Panc1 (cell line): ENCODE measurements at regions not wholly inside any gene's neighbourhood (a gene's known extent, or its start where the extent isn't known, plus 50 kb on each side); places are given as distances from the start of the nearest gene placed in this dataset.

Experiments used
- ATAC-seq: fragments of 200-7000 bp; cut with Tn5 transposase; 2 replicates; pipeline ENCODE4 v1.9.1; 2020; ENCODE audit warnings: mild to moderate bottlenecking, moderate library complexity
- BruUV-seq: library from RNA; stranded (reverse); fragments of 400-500 nt; replicated peaks from 2 replicates; lab custom pipeline; 2021; lab: Mats Ljungman, UMichigan
- CTCF ChIA-PET: fragments of 300-600 bp; sonication (Branson Sonifier 250); formaldehyde crosslinking; loops from one replicate; lab custom pipeline; 2022; ENCODE audit warnings: antibody characterized with exemption; lab: Charles Lee
- POLR2A ChIA-PET: fragments of 300-600 bp; sonication (Branson Sonifier 250); formaldehyde crosslinking; loops from one replicate; lab custom pipeline; 2022; ENCODE audit warnings: antibody characterized with exemption; lab: Charles Lee
- DNase-seq: peaks from one replicate; pipeline ENCODE4 v3.0.0-alpha.2; 2010; ENCODE audit warnings: low read depth, low spot score
- H3K27ac ChIP-seq: 2 replicates; pipeline ENCODE4 v1.5.1; 2011; ENCODE audit warnings: mild to moderate bottlenecking, low read length, inconsistent platforms
- H3K27me3 ChIP-seq: fragments of 200-500 bp; sonication (Bioruptor generic); 2 replicates; pipeline ENCODE4 v1.6.0; 2014; ENCODE audit warnings: low read length, inconsistent platforms; ENCODE audit not compliant: control insufficient read depth, insufficient read depth
- H3K36me3 ChIP-seq: fragments of 200-500 bp; sonication (Bioruptor generic); 2 replicates; pipeline ENCODE4 v1.5.1; 2014; ENCODE audit warnings: inconsistent platforms, mild to moderate bottlenecking, low read length, moderate library complexity; ENCODE audit not compliant: control insufficient read depth, insufficient read depth
- H3K4me1 ChIP-seq: 2 replicates; pipeline ENCODE4 v1.5.1; 2011; ENCODE audit warnings: inconsistent platforms, mild to moderate bottlenecking, low read length, moderate library complexity; ENCODE audit not compliant: control insufficient read depth, insufficient read depth
- H3K4me3 ChIP-seq, 2 experiments: 2 replicates each; pipeline ENCODE4 v1.5.1; 2011 to 2012; ENCODE audit warnings: low read depth in 2 of 2, low read length in 2 of 2, mild to moderate bottlenecking in 2 of 2, inconsistent platforms in 1 of 2, moderate library complexity in 1 of 2
- H3K9me3 ChIP-seq: fragments of 200-500 bp; sonication (Bioruptor generic); 2 replicates; pipeline ENCODE4 v1.5.1; 2014; ENCODE audit warnings: low read depth, mild to moderate bottlenecking, inconsistent platforms, low read length, moderate library complexity; ENCODE audit not compliant: control insufficient read depth, insufficient read depth
- CTCF ChIP-seq: fragments of 450-650 bp; IDR thresholded peaks from 2 replicates; pipeline ENCODE4 v1.5.1; 2017; ENCODE audit warnings: mild to moderate bottlenecking
- POLR2AphosphoS5 ChIP-seq: IDR thresholded peaks from 2 replicates; pipeline ENCODE4 v1.6.1; 2012; ENCODE audit warnings: mild to moderate bottlenecking, low read depth, low read length, moderate library complexity
- SIN3A ChIP-seq: IDR thresholded peaks from 2 replicates; pipeline ENCODE4 v1.6.1; 2012; ENCODE audit warnings: low read depth, mild to moderate bottlenecking, low read length, moderate library complexity, borderline replicate concordance; ENCODE audit not compliant: insufficient read depth
- TCF7L2 ChIP-seq: IDR thresholded peaks from 2 replicates; pipeline ENCODE4 v1.6.1; 2011; ENCODE audit warnings: mild to moderate bottlenecking, low read depth, low read length, inconsistent platforms
- in situ Hi-C: cut with HindIII; loops from 2 replicates; pipeline ENCODE4 v1.10.0; 2016; ENCODE audit warnings: low sequenced_read_pairs, low pct_unique_long_range_greater_than_20kb
- intact Hi-C: fragments of 100-400 bp; cut with micrococcal nuclease; formaldehyde crosslinking; loops from one replicate; pipeline ENCODE4 v1.10.0; 2022; ENCODE audit not compliant: unreplicated experiment
- TF ChIP-seq, protein P1 (sequence below), 2 experiments: IDR thresholded peaks; 2 replicates each; pipeline ENCODE4 v1.6.1; 2011 to 2012; ENCODE audit warnings: low read depth in 2 of 2, control low read depth in 1 of 2, low read length in 1 of 2, mild to moderate bottlenecking in 1 of 2, moderate library complexity in 1 of 2; ENCODE audit not compliant: insufficient read depth in 1 of 2

DNA sequence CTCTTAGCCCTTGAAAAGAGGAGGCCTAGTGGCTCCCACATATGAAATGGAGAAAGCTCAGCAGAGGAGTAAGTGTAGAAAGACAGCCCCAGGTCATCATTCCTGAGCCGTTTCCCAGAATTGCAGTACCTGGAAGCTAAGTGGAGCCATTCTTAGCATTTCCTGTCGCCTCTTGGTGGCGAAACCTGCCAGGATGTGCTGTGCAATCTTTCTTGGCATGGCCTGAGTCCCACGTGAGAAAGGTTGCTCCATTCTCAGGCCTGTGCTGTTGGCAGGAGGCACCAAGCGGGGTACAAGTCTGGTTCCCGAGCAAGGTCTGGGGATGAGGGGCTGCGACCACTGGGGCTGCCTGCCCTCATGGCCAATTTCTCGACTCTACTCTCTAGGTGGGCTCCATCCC, 207.2 kb upstream of the TPM1 start:
- H3K4me3 ChIP-seq: no peak overlapping the region
- no peaks in the 10 kb centered on the region for H3K9me3 ChIP-seq
- H3K4me1 ChIP-seq: no peaks in the 10 kb centered on the region
- no peaks in the 10 kb centered on the region for H3K27me3 ChIP-seq
- no peak overlapping the region for H3K27ac ChIP-seq
- in situ Hi-C loops: no loop called here
- no peak for TF ChIP-seq TCF7L2
- TF ChIP-seq POLR2AphosphoS5: no peak
- TF ChIP-seq SIN3A: no peak
- TF ChIP-seq CTCF: no peak
- TF ChIP-seq, protein P1, sequence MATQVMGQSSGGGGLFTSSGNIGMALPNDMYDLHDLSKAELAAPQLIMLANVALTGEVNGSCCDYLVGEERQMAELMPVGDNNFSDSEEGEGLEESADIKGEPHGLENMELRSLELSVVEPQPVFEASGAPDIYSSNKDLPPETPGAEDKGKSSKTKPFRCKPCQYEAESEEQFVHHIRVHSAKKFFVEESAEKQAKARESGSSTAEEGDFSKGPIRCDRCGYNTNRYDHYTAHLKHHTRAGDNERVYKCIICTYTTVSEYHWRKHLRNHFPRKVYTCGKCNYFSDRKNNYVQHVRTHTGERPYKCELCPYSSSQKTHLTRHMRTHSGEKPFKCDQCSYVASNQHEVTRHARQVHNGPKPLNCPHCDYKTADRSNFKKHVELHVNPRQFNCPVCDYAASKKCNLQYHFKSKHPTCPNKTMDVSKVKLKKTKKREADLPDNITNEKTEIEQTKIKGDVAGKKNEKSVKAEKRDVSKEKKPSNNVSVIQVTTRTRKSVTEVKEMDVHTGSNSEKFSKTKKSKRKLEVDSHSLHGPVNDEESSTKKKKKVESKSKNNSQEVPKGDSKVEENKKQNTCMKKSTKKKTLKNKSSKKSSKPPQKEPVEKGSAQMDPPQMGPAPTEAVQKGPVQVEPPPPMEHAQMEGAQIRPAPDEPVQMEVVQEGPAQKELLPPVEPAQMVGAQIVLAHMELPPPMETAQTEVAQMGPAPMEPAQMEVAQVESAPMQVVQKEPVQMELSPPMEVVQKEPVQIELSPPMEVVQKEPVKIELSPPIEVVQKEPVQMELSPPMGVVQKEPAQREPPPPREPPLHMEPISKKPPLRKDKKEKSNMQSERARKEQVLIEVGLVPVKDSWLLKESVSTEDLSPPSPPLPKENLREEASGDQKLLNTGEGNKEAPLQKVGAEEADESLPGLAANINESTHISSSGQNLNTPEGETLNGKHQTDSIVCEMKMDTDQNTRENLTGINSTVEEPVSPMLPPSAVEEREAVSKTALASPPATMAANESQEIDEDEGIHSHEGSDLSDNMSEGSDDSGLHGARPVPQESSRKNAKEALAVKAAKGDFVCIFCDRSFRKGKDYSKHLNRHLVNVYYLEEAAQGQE (IDR thresholded peaks at IDR 0.05; ENCODE audit: insufficient read depth in 1 of 2, low read depth in 2 of 2, low read length in 1 of 2): no peak
- CTCF ChIA-PET: no interaction called here
- intact Hi-C loops: no loop called here
- no TSS peak for BruUV-seq
- DNase-seq (no peak), ATAC-seq (no peak)
- no peaks in the 10 kb centered on the region for H3K36me3 ChIP-seq
- POLR2A ChIA-PET: no interaction called here

DNA sequence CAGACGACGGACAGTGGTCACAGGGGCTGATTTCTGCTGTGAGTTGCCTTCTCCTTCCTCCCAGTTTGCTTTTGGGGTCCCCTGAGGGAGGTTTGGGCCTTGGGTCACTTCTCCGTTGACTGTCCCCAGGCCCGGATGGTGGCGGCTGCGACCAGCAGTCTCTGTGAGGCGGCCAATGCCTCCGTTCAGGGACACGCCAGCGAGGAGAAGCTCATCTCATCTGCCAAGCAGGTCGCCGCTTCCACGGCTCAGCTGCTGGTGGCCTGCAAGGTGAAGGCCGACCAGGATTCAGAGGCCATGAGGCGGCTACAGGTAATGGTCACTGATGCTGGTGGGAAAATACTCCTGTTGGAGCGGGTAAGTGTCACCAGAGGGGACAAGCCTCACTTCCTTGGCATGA, 206.8 kb upstream of the TPM1 start:
- CTCF ChIA-PET: no interaction called here
- H3K4me1 ChIP-seq: no peaks in the 10 kb centered on the region
- no TSS peak for BruUV-seq
- ATAC-seq (no peak), DNase-seq (no peak)
- in situ Hi-C loops: no loop called here
- no peaks in the 10 kb centered on the region for H3K27me3 ChIP-seq
- POLR2A ChIA-PET: no interaction called here
- no peak overlapping the region for H3K4me3 ChIP-seq
- intact Hi-C loops: no loop called here
- no peaks in the 10 kb centered on the region for H3K9me3 ChIP-seq
- TF ChIP-seq TCF7L2 (no peak), CTCF (no peak), POLR2AphosphoS5 (no peak), SIN3A (no peak)
- TF ChIP-seq, protein P1 (IDR thresholded peaks at IDR 0.05; ENCODE audit: insufficient read depth in 1 of 2, low read depth in 2 of 2, low read length in 1 of 2): no peak
- H3K36me3 ChIP-seq: no peaks in the 10 kb centered on the region
- H3K27ac ChIP-seq: no peak overlapping the region
